GM10248 (cell line): ENCODE measurements at regions not wholly inside any gene's neighbourhood (a gene's known extent, or its start where the extent isn't known, plus 50 kb on each side); places are given as distances from the start of the nearest gene placed in this dataset.
A peak's percentile ranks its signal among the peaks of the same experiment; 100 is the strongest.

Experiments
- CTCF ChIA-PET: fragments of 300-600 bp; sonication (Branson Sonifier 250); formaldehyde crosslinking; extraction: SDS; loops from one replicate; lab custom pipeline; 2021; ENCODE audit warnings: antibody characterized with exemption; lab: Yijun Ruan, JAX
- POLR2A ChIA-PET: fragments of 350-650 bp; sonication (Branson Sonifier 250); formaldehyde crosslinking; extraction: SDS; loops from one replicate; lab custom pipeline; 2020; ENCODE audit warnings: antibody characterized with exemption; lab: Yijun Ruan, JAX
- DNase-seq: peaks from one replicate; pipeline ENCODE4 v3.0.0; 2012; ENCODE audit errors: extremely low spot score
- CTCF ChIP-seq: IDR thresholded peaks from 2 replicates; pipeline ENCODE4 v1.5.1; 2012; ENCODE audit warnings: mild to moderate bottlenecking, low read depth; ENCODE audit errors: extremely low read depth, missing control alignments, control extremely low read depth

- no peak for DNase-seq
Measured at GRCh38 chr12:74337951-74338350, 199.7 kb upstream of the ATXN7L3B start.

GRCh38 chr12:74339211-74339610, 198.4 kb upstream of the ATXN7L3B start:
- POLR2A ChIA-PET, result no interaction called here
- no peak for DNase-seq
- TF ChIP-seq CTCF, result no peak
- CTCF ChIA-PET, result no interaction called here

More at GRCh38 chr12:74337951-74338350, 199.7 kb upstream of the ATXN7L3B start:
- no peak for TF ChIP-seq CTCF
- CTCF ChIA-PET, result no interaction called here
- POLR2A ChIA-PET, result no interaction called here

- CTCF ChIA-PET, result interaction anchor here (1.0 kb wide), 1 partner anchor 20 kb away, joined by 3 read pairs; no protein-coding TSS in a partner anchor
- TF ChIP-seq CTCF, result no peak
- no peak for DNase-seq
- POLR2A ChIA-PET, result no interaction called here
Measured at GRCh38 chr12:74349925-74350324, 187.7 kb upstream of the ATXN7L3B start.

GRCh38 chr12:74365178-74365964, 172.3 kb upstream of the ATXN7L3B start:
- TF ChIP-seq CTCF, result peak; percentile 48
- ChIA-PET POLR2A (no interaction called here), CTCF (interaction anchor here (0.6 to 1.5 kb wide), 4 partner anchors 10 to 343 kb away, joined by 3 to 5 read pairs (median 3); no protein-coding TSS in a partner anchor)
- peak; percentile 5 for DNase-seq

GRCh38 chr12:74370608-74371216, 166.9 kb upstream of the ATXN7L3B start:
- DNase-seq, result no peak
- ChIA-PET POLR2A (no interaction called here), CTCF (interaction anchor here (0.6 to 0.9 kb wide), 2 partner anchors 21 to 44 kb away, joined by 3 read pairs; no protein-coding TSS in a partner anchor)
- TF ChIP-seq CTCF, result no peak

GRCh38 chr12:74379114-74379513, 158.5 kb upstream of the ATXN7L3B start:
- ChIA-PET CTCF (interaction anchor here (1.4 kb wide), 1 partner anchor 14 kb away, joined by 3 read pairs; no protein-coding TSS in a partner anchor), POLR2A (no interaction called here)
- TF ChIP-seq CTCF, result no peak
- no peak for DNase-seq
